HEK293T (cell line): ENCODE measurements at regions not wholly inside any gene's neighbourhood (a gene's known extent, or its start where the extent isn't known, plus 50 kb on each side); places are given as distances from the start of the nearest gene placed in this dataset.

Source experiments
- ARNT ChIP-seq: fragments of 450-650 bp; IDR thresholded peaks from 2 replicates; pipeline ENCODE4 v1.6.1; 2017; ENCODE audit warnings: mild to moderate bottlenecking
- BHLHE40 ChIP-seq: fragments of 450-650 bp; IDR thresholded peaks from 2 replicates; pipeline ENCODE4 v1.6.1; 2016; ENCODE audit warnings: mild to moderate bottlenecking, moderate library complexity, borderline replicate concordance
- CTBP1 ChIP-seq: fragments of 450-650 bp; IDR thresholded peaks from 2 replicates; pipeline ENCODE4 v1.6.1; 2016; ENCODE audit warnings: borderline replicate concordance
- ELF4 ChIP-seq: fragments of 450-650 bp; IDR thresholded peaks from 2 replicates; pipeline ENCODE4 v1.6.1; 2017; ENCODE audit warnings: antibody characterized with exemption
- FOXA1 ChIP-seq: fragments of 450-650 bp; IDR thresholded peaks from 2 replicates; pipeline ENCODE4 v1.6.1; 2016; ENCODE audit warnings: mild to moderate bottlenecking
- FOXK2 ChIP-seq: fragments of 450-650 bp; IDR thresholded peaks from 2 replicates; pipeline ENCODE4 v1.6.1; 2016; ENCODE audit warnings: mild to moderate bottlenecking
- FOXM1 ChIP-seq: fragments of 450-650 bp; IDR thresholded peaks from 2 replicates; pipeline ENCODE4 v1.6.1; 2017; ENCODE audit warnings: mild to moderate bottlenecking, borderline replicate concordance
- L3MBTL2 ChIP-seq: fragments of 450-650 bp; conservative IDR thresholded peaks from 2 replicates; pipeline ENCODE4 v1.6.1; 2016; ENCODE audit warnings: mild to moderate bottlenecking
- LEF1 ChIP-seq: fragments of 450-650 bp; IDR thresholded peaks from 2 replicates; pipeline ENCODE4 v1.6.1; 2017; ENCODE audit warnings: mild to moderate bottlenecking, borderline replicate concordance
- PKNOX1 ChIP-seq: fragments of 450-650 bp; IDR thresholded peaks from 2 replicates; pipeline ENCODE4 v1.6.1; 2016
- SP1 ChIP-seq: fragments of 450-650 bp; IDR thresholded peaks from 2 replicates; pipeline ENCODE4 v1.6.1; 2017
- SUZ12 ChIP-seq: fragments of 450-650 bp; IDR thresholded peaks from 2 replicates; pipeline ENCODE4 v1.6.1; 2016; ENCODE audit warnings: mild to moderate bottlenecking
- TARDBP ChIP-seq: fragments of 450-650 bp; IDR thresholded peaks from 2 replicates; pipeline ENCODE4 v1.6.1; 2016
- ZNF384 ChIP-seq: fragments of 450-650 bp; IDR thresholded peaks from 2 replicates; pipeline ENCODE4 v1.6.1; 2016

- TF ChIP-seq ARNT (no peak), SUZ12 (no peak), ELF4 (no peak), ZNF384 (no peak), TARDBP (no peak), LEF1 (no peak), FOXK2 (no peak), BHLHE40 (no peak), FOXA1 (no peak), L3MBTL2 (no peak), SP1 (no peak), CTBP1 (no peak), FOXM1 (no peak), PKNOX1 (no peak)
These were observed 1265.7 kb upstream of the CHAC2 start for GRCh38 chr2:52501715-52502475.
